Right atrium auricular region (tissue), 2 donors: ENCODE measurements at regions not wholly inside any gene's neighbourhood (a gene's known extent, or its start where the extent isn't known, plus 50 kb on each side); places are given as distances from the start of the nearest gene placed in this dataset.

Source experiments
- DNase-seq: peaks from one replicate; pipeline ENCODE4 v3.0.0-alpha.2; 2019; ENCODE audit warnings: low spot score
- H3K27ac ChIP-seq, 2 donors: fragments of 200-600 bp; sonication (generic); 1 replicate in 1 of 2; 2 replicates in 1 of 2; pipeline ENCODE4 v1.5.1; 2016 to 2019
- H3K27me3 ChIP-seq, 2 donors: fragments of 200-600 bp; sonication (generic); one replicate each; pipeline versions ENCODE4 v1.5.1 to v1.6.0; 2017 to 2019
- H3K36me3 ChIP-seq: fragments of 200-600 bp; sonication (generic); one replicate; pipeline ENCODE4 v1.5.1; 2016
- H3K4me1 ChIP-seq, 2 donors: fragments of 200-600 bp; sonication (generic); one replicate each; pipeline versions ENCODE4 v1.5.1 to v1.6.0; 2017 to 2019
- H3K4me3 ChIP-seq, 2 donors: fragments of 200-600 bp; sonication (generic); 1 replicate in 1 of 2; 2 replicates in 1 of 2; pipeline ENCODE4 v1.5.1; 2017 to 2019; ENCODE audit warnings: mild to moderate bottlenecking in 1 of 2, moderate library complexity in 1 of 2
- H3K9me3 ChIP-seq, 2 donors: fragments of 200-600 bp; sonication (generic); one replicate each; pipeline ENCODE4 v1.5.1; 2019
- TF ChIP-seq, protein P1 (sequence below), 2 donors: fragments of 200-600 bp; sonication (generic); IDR thresholded peaks; one replicate each; pipeline ENCODE4 v1.5.1; 2019; ENCODE audit warnings: antibody characterized with exemption in 2 of 2

DNA sequence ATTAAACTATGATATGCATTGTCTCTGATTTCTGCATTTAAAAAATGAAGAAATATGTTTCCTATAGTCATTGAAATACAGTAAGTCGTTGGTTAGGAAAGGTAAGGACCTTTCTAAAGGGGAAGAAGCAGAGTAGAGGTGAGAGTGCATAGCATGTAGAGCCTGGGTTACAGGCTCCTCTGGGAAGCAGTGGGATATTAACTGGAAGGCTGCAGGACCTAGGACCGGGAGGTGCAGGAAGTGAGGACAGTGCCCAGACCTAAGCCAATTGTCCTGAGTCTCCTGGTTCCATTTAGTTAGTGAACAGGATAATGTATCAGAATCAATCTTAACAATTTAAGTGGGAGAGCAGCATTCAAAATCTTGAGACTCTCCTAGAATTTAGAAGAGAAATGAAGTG, 237.1 kb upstream of the NUDT6 start:
- no peak overlapping the region for H3K4me3 ChIP-seq
- DNase-seq: no peak
- H3K36me3 ChIP-seq: no peaks in the 10 kb centered on the region
- no peaks in the 10 kb centered on the region for H3K4me1 ChIP-seq
- no peak overlapping the region for H3K27ac ChIP-seq
- H3K27me3 ChIP-seq: no peaks in the 10 kb centered on the region
- TF ChIP-seq, protein P1, sequence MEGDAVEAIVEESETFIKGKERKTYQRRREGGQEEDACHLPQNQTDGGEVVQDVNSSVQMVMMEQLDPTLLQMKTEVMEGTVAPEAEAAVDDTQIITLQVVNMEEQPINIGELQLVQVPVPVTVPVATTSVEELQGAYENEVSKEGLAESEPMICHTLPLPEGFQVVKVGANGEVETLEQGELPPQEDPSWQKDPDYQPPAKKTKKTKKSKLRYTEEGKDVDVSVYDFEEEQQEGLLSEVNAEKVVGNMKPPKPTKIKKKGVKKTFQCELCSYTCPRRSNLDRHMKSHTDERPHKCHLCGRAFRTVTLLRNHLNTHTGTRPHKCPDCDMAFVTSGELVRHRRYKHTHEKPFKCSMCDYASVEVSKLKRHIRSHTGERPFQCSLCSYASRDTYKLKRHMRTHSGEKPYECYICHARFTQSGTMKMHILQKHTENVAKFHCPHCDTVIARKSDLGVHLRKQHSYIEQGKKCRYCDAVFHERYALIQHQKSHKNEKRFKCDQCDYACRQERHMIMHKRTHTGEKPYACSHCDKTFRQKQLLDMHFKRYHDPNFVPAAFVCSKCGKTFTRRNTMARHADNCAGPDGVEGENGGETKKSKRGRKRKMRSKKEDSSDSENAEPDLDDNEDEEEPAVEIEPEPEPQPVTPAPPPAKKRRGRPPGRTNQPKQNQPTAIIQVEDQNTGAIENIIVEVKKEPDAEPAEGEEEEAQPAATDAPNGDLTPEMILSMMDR (IDR thresholded peaks at IDR 0.05): no peak
- no peaks in the 10 kb centered on the region for H3K9me3 ChIP-seq

DNA sequence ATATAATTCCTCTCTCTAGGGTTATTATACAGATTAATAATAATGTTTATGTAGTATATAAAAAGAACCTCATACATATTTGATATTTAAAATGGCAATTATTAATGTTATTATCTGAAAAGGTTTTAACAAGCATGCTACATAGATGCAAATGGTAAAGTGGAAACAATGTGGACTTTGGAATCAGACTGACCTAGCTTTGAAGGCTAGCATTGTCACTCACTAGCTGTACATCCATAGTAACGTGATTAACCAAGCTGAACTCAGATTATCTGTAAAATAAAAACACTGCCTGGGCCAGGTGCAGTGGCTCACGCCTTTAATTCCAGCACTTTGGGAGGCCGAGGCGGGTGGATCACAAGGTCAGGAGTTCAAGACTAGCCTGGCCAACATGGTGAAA, 233.7 kb upstream of the SPRY1 start:
- Histone ChIP-seq H3K9me3 (no peaks in the 10 kb centered on the region), H3K27ac (no peak overlapping the region), H3K36me3 (no peaks in the 10 kb centered on the region), H3K4me3 (no peak overlapping the region), H3K4me1 (no peaks in the 10 kb centered on the region), H3K27me3 (no peaks in the 10 kb centered on the region)
- TF ChIP-seq, protein P1 (IDR thresholded peaks at IDR 0.05): no peak
- no peak for DNase-seq

DNA sequence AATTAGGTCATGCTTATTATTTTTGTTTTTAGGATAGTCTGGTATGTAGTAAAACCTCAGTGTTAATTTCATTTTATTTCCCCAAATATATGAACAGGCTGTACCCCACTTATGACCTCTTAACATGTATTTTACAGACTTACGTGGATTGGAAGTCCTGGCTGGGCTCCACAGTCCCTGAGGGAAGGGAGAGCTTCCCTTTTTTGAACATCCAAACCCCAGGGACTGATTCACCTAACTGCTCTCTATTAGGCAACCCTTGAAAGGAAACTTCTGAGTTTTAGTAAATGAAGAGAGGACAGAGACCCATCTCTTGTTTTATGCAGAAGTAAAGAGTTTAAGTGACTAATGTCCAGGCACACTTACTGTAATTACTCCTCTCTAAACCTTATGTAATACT, 233.1 kb upstream of the SPRY1 start:
- no peaks in the 10 kb centered on the region for H3K27me3 ChIP-seq
- no peaks in the 10 kb centered on the region for H3K4me1 ChIP-seq
- no peak for DNase-seq
- H3K27ac ChIP-seq: no peak overlapping the region
- H3K9me3 ChIP-seq: no peaks in the 10 kb centered on the region
- TF ChIP-seq, protein P1 (IDR thresholded peaks at IDR 0.05): no peak
- no peaks in the 10 kb centered on the region for H3K36me3 ChIP-seq
- no peak overlapping the region for H3K4me3 ChIP-seq

DNA sequence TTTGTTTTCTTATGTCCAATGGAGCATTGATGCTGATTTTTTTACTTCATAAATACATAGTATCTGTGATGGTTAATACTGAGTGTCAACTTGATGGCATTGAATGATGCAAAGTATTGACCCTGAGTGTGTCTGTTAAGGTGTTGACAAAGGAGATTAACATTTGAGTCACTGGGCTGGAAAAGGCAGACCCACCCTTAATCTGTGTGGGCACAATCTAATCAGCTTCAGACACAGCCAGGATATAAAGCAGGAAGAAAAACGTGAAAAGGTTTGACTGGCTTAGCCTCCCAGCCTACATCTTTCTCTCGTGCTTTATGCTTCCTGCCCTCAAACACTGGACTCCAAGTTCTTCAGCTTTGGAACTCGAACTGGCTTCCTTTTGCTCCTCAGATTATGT, 230.6 kb upstream of the SPRY1 start:
- no peak overlapping the region for H3K4me3 ChIP-seq
- no peaks in the 10 kb centered on the region for H3K9me3 ChIP-seq
- H3K27ac ChIP-seq: no peak overlapping the region
- no peaks in the 10 kb centered on the region for H3K36me3 ChIP-seq
- H3K27me3 ChIP-seq: no peaks in the 10 kb centered on the region
- DNase-seq: no peak
- TF ChIP-seq, protein P1 (IDR thresholded peaks at IDR 0.05): no peak
- no peaks in the 10 kb centered on the region for H3K4me1 ChIP-seq

DNA sequence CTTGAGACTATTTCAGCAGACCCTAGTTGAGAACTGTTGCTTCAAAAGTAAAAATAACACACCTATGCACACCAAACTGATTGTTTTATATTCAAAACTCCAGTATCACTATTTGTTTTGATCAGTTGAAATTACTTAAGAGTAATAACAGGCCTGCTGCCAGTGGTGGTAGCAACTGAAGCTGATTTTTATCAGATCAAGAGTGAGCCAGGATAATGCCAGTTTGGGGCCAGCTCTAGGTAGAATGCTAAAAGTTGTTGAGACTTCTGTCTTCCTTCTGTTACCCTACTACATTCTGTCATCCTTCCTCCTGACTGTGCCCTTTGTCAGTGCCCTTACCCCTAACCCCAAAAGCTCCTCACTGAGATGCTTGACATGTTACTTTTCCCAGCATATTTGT, 228.7 kb upstream of the SPRY1 start:
- Histone ChIP-seq H3K4me3 (no peak overlapping the region), H3K9me3 (no peaks in the 10 kb centered on the region), H3K4me1 (no peaks in the 10 kb centered on the region), H3K27me3 (no peaks in the 10 kb centered on the region), H3K36me3 (no peaks in the 10 kb centered on the region), H3K27ac (no peak overlapping the region)
- no peak for DNase-seq
- TF ChIP-seq, protein P1 (IDR thresholded peaks at IDR 0.05): no peak

DNA sequence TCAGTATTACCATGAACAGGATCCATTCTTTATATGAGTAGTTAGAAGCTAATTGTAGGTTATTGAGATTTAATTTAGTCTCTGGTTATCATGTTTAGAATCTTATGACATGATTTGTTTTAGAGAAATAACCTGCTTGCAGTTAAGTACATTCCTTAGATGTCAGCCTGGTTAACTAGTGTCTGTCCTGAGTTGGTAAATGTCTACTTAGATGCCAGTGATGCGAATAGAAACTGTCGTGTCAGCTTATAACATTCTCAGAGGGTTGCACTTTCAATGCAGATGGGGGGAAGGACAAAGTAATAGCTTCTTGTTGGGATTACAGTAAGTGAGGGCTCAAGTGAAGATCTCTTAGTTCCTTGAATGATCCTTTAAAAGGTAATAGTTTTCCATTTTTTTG, 227.8 kb upstream of the SPRY1 start:
- no peak overlapping the region for H3K4me3 ChIP-seq
- H3K9me3 ChIP-seq: no peaks in the 10 kb centered on the region
- no peak for DNase-seq
- H3K27me3 ChIP-seq: no peaks in the 10 kb centered on the region
- H3K36me3 ChIP-seq: no peaks in the 10 kb centered on the region
- H3K27ac ChIP-seq: no peak overlapping the region
- TF ChIP-seq, protein P1 (IDR thresholded peaks at IDR 0.05): no peak
- H3K4me1 ChIP-seq: no peaks in the 10 kb centered on the region
